GM12891 (cell line): ENCODE measurements at regions not wholly inside any gene's neighbourhood (a gene's known extent, or its start where the extent isn't known, plus 50 kb on each side); places are given as distances from the start of the nearest gene placed in this dataset.

ENCODE experiments used
- POLR2A ChIP-seq: IDR thresholded peaks from 2 replicates; pipeline ENCODE4 v1.6.1; 2011; ENCODE audit warnings: low read depth, low read length, control low read depth
- POLR2AphosphoS5 ChIP-seq: IDR thresholded peaks from 2 replicates; pipeline ENCODE4 v1.6.1; 2011; ENCODE audit warnings: low read depth, low read length, control low read depth
- POU2F2 ChIP-seq: IDR thresholded peaks from 2 replicates; pipeline ENCODE4 v1.6.1; 2011; ENCODE audit warnings: low read depth, mild to moderate bottlenecking, control low read depth, low read length, moderate library complexity
- SPI1 ChIP-seq: IDR thresholded peaks from 2 replicates; pipeline ENCODE4 v1.6.1; 2011; ENCODE audit warnings: low read depth, low read length, control low read depth
- TAF1 ChIP-seq: IDR thresholded peaks from 2 replicates; pipeline ENCODE4 v1.6.1; 2011; ENCODE audit warnings: low read depth, low read length, control low read depth

DNA sequence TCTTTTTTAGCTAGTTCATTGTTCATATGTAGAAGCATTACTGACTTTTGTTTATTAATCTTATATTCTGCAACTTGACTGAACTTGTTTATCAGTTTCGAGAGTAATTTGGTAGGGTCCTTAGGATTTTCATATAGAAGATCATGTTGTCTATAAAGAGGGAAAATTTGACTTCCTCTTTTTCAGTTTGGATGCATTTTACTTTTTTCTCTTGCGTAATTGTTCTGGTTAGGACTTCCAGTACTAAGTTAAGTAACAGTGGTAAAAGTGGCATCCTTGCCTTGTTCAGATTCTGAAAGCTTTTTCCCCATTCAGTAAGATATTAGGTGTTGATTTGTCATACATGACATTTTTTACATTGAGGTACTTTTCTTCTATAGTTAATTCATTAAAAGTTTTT, 726.0 kb downstream of the KCNJ3 start:
- no peak for TF ChIP-seq POLR2A
- no peak for TF ChIP-seq TAF1
- no peak for TF ChIP-seq POLR2AphosphoS5
- TF ChIP-seq SPI1: no peak
- no peak for TF ChIP-seq POU2F2
